Islet precursor cell (in vitro differentiated cells): ENCODE measurements at regions not wholly inside any gene's neighbourhood (a gene's known extent, or its start where the extent isn't known, plus 50 kb on each side); places are given as distances from the start of the nearest gene placed in this dataset.

ENCODE experiments used
- DNase-seq: peaks from one replicate; pipeline ENCODE4 v3.0.0-alpha.2; 2018

- DNase-seq: no peak
Measured at GRCh38 chr13:111559612-111560403, 239.4 kb downstream of the TEX29 start.

GRCh38 chr13:111561091-111561781, 240.8 kb downstream of the TEX29 start:
- no peak for DNase-seq

- DNase-seq: no peak
Measured at GRCh38 chr13:111562716-111563115, 242.3 kb downstream of the TEX29 start.

- no peak for DNase-seq
Measured at GRCh38 chr13:111564606-111565005, 244.2 kb downstream of the TEX29 start.

- DNase-seq: no peak
Measured at GRCh38 chr13:111565400-111565799, 245.0 kb downstream of the TEX29 start.

- DNase-seq: no peak
Measured at GRCh38 chr13:111566567-111566966, 246.1 kb downstream of the TEX29 start.

- DNase-seq: no peak
Measured at GRCh38 chr13:111567637-111568036, 247.2 kb downstream of the TEX29 start.

GRCh38 chr13:111568290-111568689, 247.8 kb downstream of the TEX29 start:
- DNase-seq: no peak

- no peak for DNase-seq
Measured at GRCh38 chr13:111570911-111571310, 250.5 kb downstream of the TEX29 start.

- no peak for DNase-seq
Measured at GRCh38 chr13:111572956-111573761, 252.7 kb downstream of the TEX29 start.

- no peak for DNase-seq
Measured at GRCh38 chr13:111573801-111574200, 253.4 kb downstream of the TEX29 start.

GRCh38 chr13:111575276-111575675, 254.8 kb downstream of the TEX29 start:
- DNase-seq: no peak

GRCh38 chr13:111575719-111576118, 255.3 kb downstream of the TEX29 start:
- DNase-seq: no peak

- no peak for DNase-seq
Measured at GRCh38 chr13:111577208-111577828, 256.9 kb downstream of the TEX29 start.

GRCh38 chr13:111577956-111578605, 257.6 kb downstream of the TEX29 start:
- DNase-seq: no peak

GRCh38 chr13:111584101-111584672, 263.7 kb downstream of the TEX29 start:
- DNase-seq: no peak

GRCh38 chr13:111584870-111585269, 264.4 kb downstream of the TEX29 start:
- DNase-seq: no peak

GRCh38 chr13:111586291-111586690, 265.8 kb downstream of the TEX29 start:
- DNase-seq: no peak

GRCh38 chr13:111587249-111587648, 266.8 kb downstream of the TEX29 start:
- DNase-seq: no peak

- DNase-seq: no peak
Measured at GRCh38 chr13:111589321-111589720, 268.9 kb downstream of the TEX29 start.

GRCh38 chr13:111589992-111590391, 269.6 kb downstream of the TEX29 start:
- no peak for DNase-seq

- no peak for DNase-seq
Measured at GRCh38 chr13:111590796-111591195, 270.4 kb downstream of the TEX29 start.
